OCI-LY3 (cell line): ENCODE measurements at regions not wholly inside any gene's neighbourhood (a gene's known extent, or its start where the extent isn't known, plus 50 kb on each side); places are given as distances from the start of the nearest gene placed in this dataset.

ENCODE experiments used
- H2AFZ ChIP-seq: fragments of 200-600, 300-600 bp; shearing (Covaris generic); 2 replicates; pipeline ENCODE4 v1.6.0; 2014; ENCODE audit warnings: antibody characterized with exemption, low read depth, low read length
- H3K27ac ChIP-seq: fragments of 200-600, 300-600 bp; sonication (generic); 2 replicates; pipeline ENCODE4 v1.5.1; 2014; ENCODE audit warnings: mild to moderate bottlenecking, low read length, moderate library complexity, mixed read lengths
- H3K27me3 ChIP-seq: fragments of 200-600, 300-600 bp; sonication (generic); 2 replicates; pipeline ENCODE4 v1.6.1; 2014; ENCODE audit warnings: low read depth, low read length, mixed read lengths
- H3K36me3 ChIP-seq: fragments of 200-600, 300-600 bp; sonication (generic); replicated peaks from 2 replicates; pipeline ENCODE3; 2014; ENCODE audit warnings: low read depth, low read length, mixed read lengths
- H3K4me1 ChIP-seq: fragments of 300-600, 200-600 bp; sonication (generic); 2 replicates; pipeline ENCODE4 v1.6.1; 2014; ENCODE audit warnings: low read length, mixed read lengths
- H3K4me2 ChIP-seq: fragments of 200-600, 300-600 bp; sonication (generic); 2 replicates; pipeline ENCODE4 v1.6.1; 2014; ENCODE audit warnings: low read length, mixed read lengths
- H3K4me3 ChIP-seq: fragments of 300-600, 200-600 bp; sonication (generic); 2 replicates; pipeline ENCODE4 v1.5.1; 2014; ENCODE audit warnings: antibody characterized with exemption, mild to moderate bottlenecking, low read length, moderate library complexity
- H3K79me2 ChIP-seq: fragments of 300-600, 200-600 bp; shearing (Covaris generic); 2 replicates; pipeline ENCODE4 v1.6.1; 2014; ENCODE audit warnings: mild to moderate bottlenecking, low read length, mixed read lengths
- H3K9ac ChIP-seq: fragments of 300-600, 200-600 bp; shearing (Covaris generic); 2 replicates; pipeline ENCODE4 v1.6.0; 2014; ENCODE audit warnings: mild to moderate bottlenecking, low read length, moderate library complexity
- H3K9me3 ChIP-seq: fragments of 200-600, 300-600 bp; shearing (Covaris generic); 2 replicates; pipeline ENCODE4 v1.6.1; 2014; ENCODE audit warnings: low read length, mixed read lengths; ENCODE audit not compliant: insufficient read depth
- H4K20me1 ChIP-seq: fragments of 200-600, 300-600 bp; sonication (generic); 2 replicates; pipeline ENCODE4 v1.6.1; 2016; ENCODE audit warnings: low read length, mixed read lengths; ENCODE audit not compliant: insufficient read depth
- CTCF ChIP-seq: fragments of 200-600, 300-600 bp; sonication (generic); IDR thresholded peaks from 2 replicates; pipeline ENCODE4 v1.5.1; 2014; ENCODE audit warnings: antibody characterized with exemption, low read length, low read depth
- EZH2phosphoT487 ChIP-seq: fragments of 200-600 bp; shearing (Covaris generic); IDR thresholded peaks from 2 replicates; pipeline ENCODE4 v1.6.1; 2018; ENCODE audit warnings: antibody characterized with exemption, mixed run types, low read depth

DNA sequence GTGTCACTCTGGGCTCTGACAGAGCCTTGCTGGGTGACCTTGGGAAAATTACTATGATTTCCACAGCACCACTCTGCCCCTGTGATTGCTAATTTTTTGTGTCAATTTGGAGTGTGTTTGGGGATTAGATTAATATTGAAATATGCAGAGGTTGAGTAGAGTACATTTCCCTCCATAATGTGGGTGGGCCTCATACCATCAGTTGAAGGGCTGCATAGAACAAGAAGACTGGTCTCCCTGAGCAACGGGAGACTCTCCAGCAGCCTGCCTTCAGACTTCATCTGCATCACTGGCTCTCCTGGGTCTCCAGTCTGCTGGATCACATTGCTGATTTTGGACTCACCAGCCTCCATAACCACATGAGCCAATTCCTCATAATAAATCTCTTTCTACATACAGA is 313.7 kb downstream of the TNS1 start:
- no peaks in the 10 kb centered on the region for H4K20me1 ChIP-seq
- H3K4me1 ChIP-seq, result no peaks in the 10 kb centered on the region
- H3K4me2 ChIP-seq, result no peak overlapping the region
- no peaks in the 10 kb centered on the region for H3K27me3 ChIP-seq
- H3K9me3 ChIP-seq, result no peaks in the 10 kb centered on the region
- no peak overlapping the region for H3K9ac ChIP-seq
- no peaks in the 10 kb centered on the region for H3K36me3 ChIP-seq
- no peak overlapping the region for H3K4me3 ChIP-seq
- no peak overlapping the region for H3K27ac ChIP-seq
- TF ChIP-seq CTCF (no peak), EZH2phosphoT487 (no peak)
- H2AFZ ChIP-seq, result no peak overlapping the region
- no peaks in the 10 kb centered on the region for H3K79me2 ChIP-seq

- TF ChIP-seq EZH2phosphoT487 (no peak), CTCF (no peak)
- Histone ChIP-seq H2AFZ (no peak overlapping the region), H3K27me3 (no peaks in the 10 kb centered on the region), H3K4me1 (no peaks in the 10 kb centered on the region), H3K4me3 (no peak overlapping the region), H3K4me2 (no peak overlapping the region), H4K20me1 (no peaks in the 10 kb centered on the region), H3K36me3 (no peaks in the 10 kb centered on the region), H3K9ac (no peak overlapping the region), H3K9me3 (no peaks in the 10 kb centered on the region), H3K79me2 (no peaks in the 10 kb centered on the region), H3K27ac (no peak overlapping the region)
Measured at GRCh38 chr2:217688494-217688893, 314.3 kb downstream of the TNS1 start.

GRCh38 chr2:217687771-217688170 is 315.0 kb downstream of the TNS1 start:
- no peaks in the 10 kb centered on the region for H3K4me1 ChIP-seq
- H3K9me3 ChIP-seq, result no peaks in the 10 kb centered on the region
- no peak overlapping the region for H3K27ac ChIP-seq
- no peaks in the 10 kb centered on the region for H4K20me1 ChIP-seq
- no peak overlapping the region for H3K9ac ChIP-seq
- no peak overlapping the region for H2AFZ ChIP-seq
- H3K4me2 ChIP-seq, result no peak overlapping the region
- TF ChIP-seq EZH2phosphoT487 (no peak), CTCF (no peak)
- H3K4me3 ChIP-seq, result no peak overlapping the region
- no peaks in the 10 kb centered on the region for H3K79me2 ChIP-seq
- no peaks in the 10 kb centered on the region for H3K36me3 ChIP-seq
- no peaks in the 10 kb centered on the region for H3K27me3 ChIP-seq

GRCh38 chr2:217685255-217685605 is 317.6 kb downstream of the TNS1 start:
- H2AFZ ChIP-seq, result no peak overlapping the region
- no peak overlapping the region for H3K27ac ChIP-seq
- H3K4me1 ChIP-seq, result no peaks in the 10 kb centered on the region

More at GRCh38 chr2:217685255-217685605, 317.6 kb downstream of the TNS1 start:
- Histone ChIP-seq H3K4me3 (no peak overlapping the region), H3K79me2 (no peaks in the 10 kb centered on the region), H3K27me3 (no peaks in the 10 kb centered on the region), H3K9ac (no peak overlapping the region), H4K20me1 (no peaks in the 10 kb centered on the region), H3K4me2 (no peak overlapping the region), H3K9me3 (no peaks in the 10 kb centered on the region), H3K36me3 (no peaks in the 10 kb centered on the region)
- TF ChIP-seq CTCF (no peak), EZH2phosphoT487 (no peak)
